GM12878 (cell line): ENCODE measurements at regions not wholly inside any gene's neighbourhood (a gene's known extent, or its start where the extent isn't known, plus 50 kb on each side); places are given as distances from the start of the nearest gene placed in this dataset.
"Not testable (repeated sequence)": the region's sequence is repeated elsewhere in the genome, so short reads cannot be mapped to it uniquely, and the experiment has no call there.

ENCODE experiments used
- ATAC-seq: fragments of 200-7000 bp; cut with Tn5 transposase; 3 replicates; pipeline ENCODE4 v1.9.1; 2020; ENCODE audit warnings: mild to moderate bottlenecking, moderate library complexity
- BruUV-seq: library from RNA; stranded (reverse); fragments of 400-500 nt; replicated peaks from 2 replicates; lab custom pipeline; 2021; lab: Mats Ljungman, UMichigan
- CTCF ChIA-PET: fragments of 300-600 bp; sonication (Branson Sonifier 250); formaldehyde crosslinking; extraction: SDS; loops from one replicate; lab custom pipeline; 2021; ENCODE audit warnings: inconsistent platforms; lab: Yijun Ruan, JAX
- POLR2A ChIA-PET: fragments of 350-600 bp; formaldehyde crosslinking; extraction: SDS; loops from one replicate; lab custom pipeline; 2021; ENCODE audit warnings: inconsistent platforms; lab: Charles Lee
- RAD21 ChIA-PET: fragments of 300-600 bp; sonication (Branson Sonifier 250); formaldehyde crosslinking; loops from one replicate; lab custom pipeline; 2023; ENCODE audit warnings: antibody characterized with exemption; ENCODE audit not compliant: unreplicated experiment; lab: Charles Lee
- SMC1A ChIA-PET: fragments of 300-600 bp; sonication (Branson Sonifier 250); formaldehyde crosslinking; loops from one replicate; lab custom pipeline; 2023; ENCODE audit not compliant: unreplicated experiment, uncharacterized antibody; lab: Charles Lee
- DNase-seq: peaks from one replicate; pipeline ENCODE4 v3.0.0-alpha.2; 2011; ENCODE audit warnings: low read depth, low spot score
- FAIRE-seq: peaks from 3 replicates; lab custom pipeline; 2011; peaks lifted over from hg19 to GRCh38; lab: Jason Lieb, UNC
- H2AFZ ChIP-seq: 2 replicates; pipeline ENCODE4 v1.6.0; 2011; ENCODE audit warnings: low read depth, low read length, control low read depth; ENCODE audit not compliant: control insufficient read depth
- H3K27ac ChIP-seq: 2 replicates; pipeline ENCODE4 v1.5.1; 2011; ENCODE audit warnings: control low read depth; ENCODE audit not compliant: control insufficient read depth, insufficient read depth
- H3K27me3 ChIP-seq, 2 experiments: replicated peaks in 1 of 2; 2 replicates each; pipeline versions ENCODE4 v1.6.0 to v1.6.1; 2011; ENCODE audit warnings: low read length in 1 of 2; ENCODE audit not compliant: control insufficient read depth in 2 of 2, insufficient read depth in 2 of 2
- H3K36me3 ChIP-seq, 2 experiments: 2 replicates each; pipeline ENCODE4 v1.5.1; 2011; ENCODE audit warnings: low read length in 1 of 2; ENCODE audit not compliant: control insufficient read depth in 2 of 2, insufficient read depth in 2 of 2
- H3K4me1 ChIP-seq: 2 replicates; pipeline ENCODE4 v1.6.1; 2011; ENCODE audit warnings: mild to moderate bottlenecking, low read length, moderate library complexity, mixed read lengths; ENCODE audit not compliant: control insufficient read depth, insufficient read depth
- H3K4me2 ChIP-seq: 2 replicates; pipeline ENCODE4 v1.6.0; 2011; ENCODE audit warnings: control low read depth; ENCODE audit not compliant: control insufficient read depth, insufficient read depth
- H3K4me3 ChIP-seq: fragments of 200-600 bp; sonication (generic); 2 replicates; pipeline ENCODE4 v1.5.1; 2016
- H3K79me2 ChIP-seq: 2 replicates; pipeline ENCODE4 v1.6.0; 2011; ENCODE audit warnings: low read length; ENCODE audit not compliant: control insufficient read depth, insufficient read depth
- H3K9ac ChIP-seq: 2 replicates; pipeline ENCODE4 v1.8.0; 2011; ENCODE audit warnings: low read length, control low read depth, mixed read lengths; ENCODE audit not compliant: control insufficient read depth, insufficient read depth
- H3K9me3 ChIP-seq: replicated peaks from 3 replicates; pipeline ENCODE4 v1.5.1; 2011; ENCODE audit warnings: mild to moderate bottlenecking, low read length; ENCODE audit not compliant: control insufficient read depth, insufficient read depth
- H4K20me1 ChIP-seq: 2 replicates; pipeline ENCODE4 v1.6.0; 2011; ENCODE audit not compliant: control insufficient read depth, insufficient read depth
- ATF7 ChIP-seq: fragments of 450-650 bp; IDR thresholded peaks from 2 replicates; pipeline ENCODE4 v1.6.1; 2016; ENCODE audit warnings: low read depth, mild to moderate bottlenecking
- RAD51 ChIP-seq: fragments of 450-650 bp; IDR thresholded peaks from 2 replicates; pipeline ENCODE4 v1.6.1; 2016; ENCODE audit warnings: moderate library complexity, mild to moderate bottlenecking, inconsistent platforms
- SIX5 ChIP-seq: IDR thresholded peaks from 2 replicates; pipeline ENCODE4 v1.6.1; 2011; ENCODE audit warnings: mild to moderate bottlenecking, low read depth, low read length, moderate library complexity; ENCODE audit not compliant: severe bottlenecking
- SPI1 ChIP-seq: IDR thresholded peaks from 2 replicates; pipeline ENCODE4 v1.6.1; 2011; ENCODE audit warnings: low read depth, mild to moderate bottlenecking, low read length, moderate library complexity, borderline replicate concordance; ENCODE audit not compliant: insufficient read depth
- WGBS: methylation state at CpG from one replicate; pipeline ENCODE4 v1.1.6; 2016; ENCODE audit warnings: low lambda C conversion rate; ENCODE audit not compliant: insufficient replicate concordance, insufficient coverage; ENCODE audit errors: missing lambda C conversion rate; 5-methylcytosine and 5-hydroxymethylcytosine counted together
- in situ Hi-C: fragments of 300-500 bp; cut with MboI; formaldehyde crosslinking; loops from 9 replicates; pipeline ENCODE4 v1.14.3; 2018; ENCODE audit warnings: mixed read lengths
- intact Hi-C: fragments of 100-400 bp; cut with micrococcal nuclease; formaldehyde crosslinking; loops from one replicate; pipeline ENCODE4 v1.14.2; 2022; ENCODE audit not compliant: unreplicated experiment
- TF ChIP-seq, protein P1 (sequence below): IDR thresholded peaks from 2 replicates; pipeline ENCODE4 v1.6.1; 2011; ENCODE audit warnings: mild to moderate bottlenecking, low read depth, low read length, moderate library complexity; ENCODE audit not compliant: insufficient replicate concordance
- TF ChIP-seq, protein P2 (sequence below): fragments of 450-650 bp; formaldehyde crosslinking; IDR thresholded peaks from 2 replicates; pipeline ENCODE4 v1.4.0; 2022; ENCODE audit warnings: mild to moderate bottlenecking, moderate library complexity

- TF ChIP-seq SPI1 = no peak
- TF ChIP-seq, protein P1, sequence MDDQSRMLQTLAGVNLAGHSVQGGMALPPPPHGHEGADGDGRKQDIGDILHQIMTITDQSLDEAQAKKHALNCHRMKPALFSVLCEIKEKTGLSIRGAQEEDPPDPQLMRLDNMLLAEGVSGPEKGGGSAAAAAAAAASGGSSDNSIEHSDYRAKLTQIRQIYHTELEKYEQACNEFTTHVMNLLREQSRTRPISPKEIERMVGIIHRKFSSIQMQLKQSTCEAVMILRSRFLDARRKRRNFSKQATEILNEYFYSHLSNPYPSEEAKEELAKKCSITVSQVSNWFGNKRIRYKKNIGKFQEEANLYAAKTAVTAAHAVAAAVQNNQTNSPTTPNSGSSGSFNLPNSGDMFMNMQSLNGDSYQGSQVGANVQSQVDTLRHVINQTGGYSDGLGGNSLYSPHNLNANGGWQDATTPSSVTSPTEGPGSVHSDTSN = no peak
- TF ChIP-seq, protein P2, sequence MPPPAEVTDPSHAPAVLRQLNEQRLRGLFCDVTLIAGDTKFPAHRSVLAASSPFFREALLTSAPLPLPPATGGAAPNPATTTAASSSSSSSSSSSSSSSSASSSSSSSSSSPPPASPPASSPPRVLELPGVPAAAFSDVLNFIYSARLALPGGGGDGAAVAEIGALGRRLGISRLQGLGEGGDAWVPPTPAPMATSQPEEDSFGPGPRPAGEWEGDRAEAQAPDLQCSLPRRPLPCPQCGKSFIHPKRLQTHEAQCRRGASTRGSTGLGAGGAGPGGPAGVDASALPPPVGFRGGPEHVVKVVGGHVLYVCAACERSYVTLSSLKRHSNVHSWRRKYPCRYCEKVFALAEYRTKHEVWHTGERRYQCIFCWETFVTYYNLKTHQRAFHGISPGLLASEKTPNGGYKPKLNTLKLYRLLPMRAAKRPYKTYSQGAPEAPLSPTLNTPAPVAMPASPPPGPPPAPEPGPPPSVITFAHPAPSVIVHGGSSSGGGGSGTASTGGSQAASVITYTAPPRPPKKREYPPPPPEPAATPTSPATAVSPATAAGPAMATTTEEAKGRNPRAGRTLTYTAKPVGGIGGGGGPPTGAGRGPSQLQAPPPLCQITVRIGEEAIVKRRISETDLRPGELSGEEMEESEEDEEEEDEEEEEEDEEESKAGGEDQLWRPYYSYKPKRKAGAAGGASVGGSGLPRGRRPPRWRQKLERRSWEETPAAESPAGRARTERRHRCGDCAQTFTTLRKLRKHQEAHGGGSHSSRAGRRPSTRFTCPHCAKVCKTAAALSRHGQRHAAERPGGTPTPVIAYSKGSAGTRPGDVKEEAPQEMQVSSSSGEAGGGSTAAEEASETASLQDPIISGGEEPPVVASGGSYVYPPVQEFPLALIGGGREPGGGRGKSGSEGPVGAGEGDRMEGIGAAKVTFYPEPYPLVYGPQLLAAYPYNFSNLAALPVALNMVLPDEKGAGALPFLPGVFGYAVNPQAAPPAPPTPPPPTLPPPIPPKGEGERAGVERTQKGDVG (CRISPR knock-in tag) = no peak
- no peak for TF ChIP-seq RAD51
- no peak for TF ChIP-seq SIX5
- TF ChIP-seq ATF7 = no peak
Measured at GRCh38 chr1:81725823-81726222, 74.9 kb upstream of the ADGRL2 start (continued).

GRCh38 chr1:81722631-81723328, 78.0 kb upstream of the ADGRL2 start:
- H3K4me2 ChIP-seq, H3K4me1 ChIP-seq, POLR2A ChIA-PET, H3K9ac ChIP-seq, ATAC-seq, CTCF ChIA-PET, H3K27ac ChIP-seq, H3K79me2 ChIP-seq, H3K27me3 ChIP-seq, H3K36me3 ChIP-seq, in situ Hi-C loops, H4K20me1 ChIP-seq, RAD21 ChIA-PET, FAIRE-seq, DNase-seq, H3K4me3 ChIP-seq, BruUV-seq, H2AFZ ChIP-seq, SMC1A ChIA-PET, intact Hi-C loops, H3K9me3 ChIP-seq: not testable (repeated sequence)
- 49% methylated on average over 6 of the region's 6 CpGs for whole genome bisulfite sequencing

DNA sequence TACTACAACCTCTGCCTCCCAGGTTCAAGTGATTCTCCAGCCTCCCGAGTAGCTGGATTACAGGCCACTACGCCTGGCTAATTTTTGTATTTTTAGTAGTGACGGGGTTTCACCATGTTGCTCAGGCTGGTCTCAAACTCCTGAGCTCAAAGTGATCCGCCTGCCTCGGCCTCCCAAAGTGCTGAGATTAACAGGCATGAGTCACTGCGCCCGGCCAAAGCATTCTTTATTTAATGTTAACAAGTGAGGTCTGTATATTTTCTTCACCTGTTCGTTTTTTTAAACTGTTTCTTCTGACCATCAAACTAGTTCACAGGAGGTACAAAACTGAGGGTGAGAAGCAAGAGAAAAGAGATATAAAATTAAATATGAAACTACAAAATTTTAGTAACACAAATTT, 80.5 kb upstream of the ADGRL2 start:
- ATAC-seq, H4K20me1 ChIP-seq, RAD21 ChIA-PET, DNase-seq, H3K4me3 ChIP-seq, H3K27ac ChIP-seq, H3K9me3 ChIP-seq, H3K79me2 ChIP-seq, POLR2A ChIA-PET, BruUV-seq, H3K9ac ChIP-seq, H3K4me2 ChIP-seq, H3K4me1 ChIP-seq, intact Hi-C loops, H3K36me3 ChIP-seq, H3K27me3 ChIP-seq, FAIRE-seq, H2AFZ ChIP-seq, in situ Hi-C loops: not testable (repeated sequence)
- ChIA-PET CTCF (interaction anchor here (0.6 to 1.4 kb wide), 2 partner anchors 13 to 930 kb away, joined by 3 to 4 read pairs; no protein-coding TSS in a partner anchor), SMC1A (interaction anchor here (0.6 to 1.3 kb wide), 3 partner anchors 11 to 106 kb away, joined by 3 to 6 read pairs (median 3); no protein-coding TSS in a partner anchor)
- WGBS = 18% methylated on average over 8 of the region's 8 CpGs
